NCI-H2227 (cell line): ENCODE measurements at regions not wholly inside any gene's neighbourhood (a gene's known extent, or its start where the extent isn't known, plus 50 kb on each side); places are given as distances from the start of the nearest gene placed in this dataset.

ENCODE experiments used
- DNase-seq: peaks from one replicate; lab custom pipeline; 2025; ENCODE audit not compliant: unreplicated experiment; lab: John Stamatoyannopoulos, UW

GRCh38 chr2:65483763-65484162 is 51.4 kb upstream of the SPRED2 start:
- no peak for DNase-seq

- no peak for DNase-seq
Measured at GRCh38 chr2:65482971-65483370, 50.6 kb upstream of the SPRED2 start.
